GM12801 (cell line): ENCODE measurements at regions not wholly inside any gene's neighbourhood (a gene's known extent, or its start where the extent isn't known, plus 50 kb on each side); places are given as distances from the start of the nearest gene placed in this dataset.

Experiments
- TF ChIP-seq, protein P1 (sequence below): IDR thresholded peaks from one replicate; pipeline ENCODE4 v1.5.1; 2011; ENCODE audit warnings: control low read depth; ENCODE audit not compliant: insufficient read length; ENCODE audit errors: extremely low read depth

DNA sequence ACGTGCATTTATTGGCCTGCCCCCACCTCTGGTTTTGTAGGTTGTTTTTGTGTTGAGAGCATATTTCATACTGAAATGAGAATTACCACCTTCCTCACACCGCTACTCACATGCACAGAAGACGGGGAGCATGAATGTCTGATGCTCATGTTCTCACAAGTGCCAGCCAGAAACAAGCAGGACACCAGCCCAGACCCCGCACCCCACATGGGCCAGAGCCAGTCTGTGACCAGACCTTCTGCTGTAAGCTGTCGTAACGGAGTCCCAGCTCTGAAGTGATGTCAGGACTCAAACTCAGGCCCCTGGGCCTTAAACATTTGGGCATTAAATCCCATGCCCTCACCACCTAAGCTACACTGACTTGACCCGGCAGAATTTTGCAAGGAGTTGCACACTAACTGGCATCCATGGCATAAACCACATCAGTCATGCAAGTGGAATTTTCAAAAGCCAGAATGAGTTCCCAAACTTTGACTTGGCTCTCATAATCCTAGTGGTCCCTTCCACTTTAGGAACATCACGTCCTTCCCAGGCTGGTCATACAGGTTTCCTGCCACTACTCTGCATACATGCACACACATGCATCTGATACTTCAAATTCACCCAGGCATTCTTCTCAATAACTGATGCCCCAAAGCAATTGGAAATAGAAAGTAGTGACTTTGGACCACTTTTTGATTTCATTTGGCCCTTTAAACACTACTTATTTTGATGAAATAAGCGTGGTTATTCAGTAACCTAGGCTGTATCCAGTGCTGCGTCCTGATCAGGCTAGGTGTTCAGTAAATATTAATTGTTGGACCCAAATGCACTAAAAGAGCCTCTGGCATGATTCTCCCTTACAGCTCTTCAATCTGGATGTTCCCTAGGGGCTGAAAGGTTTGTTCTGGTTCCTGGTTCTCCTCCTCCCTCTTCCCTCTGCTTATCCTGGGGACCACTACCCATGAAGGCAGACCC, 223.1 kb upstream of the ID2 start:
- TF ChIP-seq, protein P1, sequence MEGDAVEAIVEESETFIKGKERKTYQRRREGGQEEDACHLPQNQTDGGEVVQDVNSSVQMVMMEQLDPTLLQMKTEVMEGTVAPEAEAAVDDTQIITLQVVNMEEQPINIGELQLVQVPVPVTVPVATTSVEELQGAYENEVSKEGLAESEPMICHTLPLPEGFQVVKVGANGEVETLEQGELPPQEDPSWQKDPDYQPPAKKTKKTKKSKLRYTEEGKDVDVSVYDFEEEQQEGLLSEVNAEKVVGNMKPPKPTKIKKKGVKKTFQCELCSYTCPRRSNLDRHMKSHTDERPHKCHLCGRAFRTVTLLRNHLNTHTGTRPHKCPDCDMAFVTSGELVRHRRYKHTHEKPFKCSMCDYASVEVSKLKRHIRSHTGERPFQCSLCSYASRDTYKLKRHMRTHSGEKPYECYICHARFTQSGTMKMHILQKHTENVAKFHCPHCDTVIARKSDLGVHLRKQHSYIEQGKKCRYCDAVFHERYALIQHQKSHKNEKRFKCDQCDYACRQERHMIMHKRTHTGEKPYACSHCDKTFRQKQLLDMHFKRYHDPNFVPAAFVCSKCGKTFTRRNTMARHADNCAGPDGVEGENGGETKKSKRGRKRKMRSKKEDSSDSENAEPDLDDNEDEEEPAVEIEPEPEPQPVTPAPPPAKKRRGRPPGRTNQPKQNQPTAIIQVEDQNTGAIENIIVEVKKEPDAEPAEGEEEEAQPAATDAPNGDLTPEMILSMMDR = no peak

DNA sequence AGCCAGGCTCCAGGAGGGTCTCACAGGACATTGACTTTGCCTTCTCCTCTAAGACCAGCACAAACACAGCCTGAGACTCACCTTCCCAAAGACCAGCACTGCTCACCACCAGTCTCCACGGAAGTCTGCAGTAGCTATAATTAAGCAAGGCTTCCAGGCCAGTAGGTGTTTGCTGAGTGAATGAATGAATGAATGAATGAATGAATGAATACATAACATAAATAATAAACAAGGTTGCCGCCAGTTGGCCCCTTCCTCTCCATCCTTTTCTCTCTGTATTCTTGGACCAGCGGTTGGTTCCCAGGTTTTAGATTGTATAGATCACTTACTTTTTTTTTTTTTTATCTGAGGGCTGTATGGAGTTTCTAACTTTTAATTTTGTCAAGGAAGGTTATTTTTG, 222.4 kb upstream of the ID2 start:
- TF ChIP-seq, protein P1 = no peak

DNA sequence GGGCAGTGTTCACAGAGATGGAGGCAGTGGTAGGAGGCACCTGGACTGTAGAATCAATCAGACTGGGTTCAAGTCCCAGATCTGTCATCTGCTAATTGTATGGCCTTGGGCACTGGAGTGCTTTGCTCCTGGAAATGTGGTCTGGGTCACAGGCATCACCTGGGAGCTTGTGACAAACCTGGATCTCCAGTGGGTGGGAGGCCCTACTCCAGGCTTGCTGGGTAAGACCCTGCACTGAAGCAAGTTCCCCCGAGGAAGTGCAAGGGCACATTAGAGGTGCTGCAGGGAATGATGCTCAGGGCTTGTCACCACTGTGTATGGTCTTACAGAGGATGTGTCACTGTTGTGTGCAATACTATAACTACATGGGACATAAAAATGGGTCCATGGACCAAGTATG, 220.5 kb upstream of the ID2 start:
- TF ChIP-seq, protein P1 = no peak

DNA sequence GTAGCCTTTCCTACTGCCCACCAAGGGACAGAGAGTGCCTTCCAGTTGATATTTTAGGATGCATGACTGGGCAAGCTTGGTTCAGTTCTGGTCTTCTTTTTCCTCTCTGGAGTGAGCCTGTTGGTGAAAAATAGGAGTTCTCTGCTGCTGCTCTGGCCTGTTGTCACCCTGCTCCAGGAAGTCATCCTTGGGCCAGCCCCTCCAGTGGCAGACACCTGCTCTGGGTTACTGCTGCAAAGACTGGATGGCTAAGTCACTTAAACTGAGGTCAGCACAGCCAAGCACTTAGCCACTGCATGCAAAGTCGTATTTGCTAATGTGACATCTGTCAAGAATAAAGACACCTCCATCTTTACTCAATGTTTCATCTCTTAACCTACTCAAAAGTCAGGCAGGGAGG, 219.6 kb upstream of the ID2 start:
- TF ChIP-seq, protein P1 = no peak

DNA sequence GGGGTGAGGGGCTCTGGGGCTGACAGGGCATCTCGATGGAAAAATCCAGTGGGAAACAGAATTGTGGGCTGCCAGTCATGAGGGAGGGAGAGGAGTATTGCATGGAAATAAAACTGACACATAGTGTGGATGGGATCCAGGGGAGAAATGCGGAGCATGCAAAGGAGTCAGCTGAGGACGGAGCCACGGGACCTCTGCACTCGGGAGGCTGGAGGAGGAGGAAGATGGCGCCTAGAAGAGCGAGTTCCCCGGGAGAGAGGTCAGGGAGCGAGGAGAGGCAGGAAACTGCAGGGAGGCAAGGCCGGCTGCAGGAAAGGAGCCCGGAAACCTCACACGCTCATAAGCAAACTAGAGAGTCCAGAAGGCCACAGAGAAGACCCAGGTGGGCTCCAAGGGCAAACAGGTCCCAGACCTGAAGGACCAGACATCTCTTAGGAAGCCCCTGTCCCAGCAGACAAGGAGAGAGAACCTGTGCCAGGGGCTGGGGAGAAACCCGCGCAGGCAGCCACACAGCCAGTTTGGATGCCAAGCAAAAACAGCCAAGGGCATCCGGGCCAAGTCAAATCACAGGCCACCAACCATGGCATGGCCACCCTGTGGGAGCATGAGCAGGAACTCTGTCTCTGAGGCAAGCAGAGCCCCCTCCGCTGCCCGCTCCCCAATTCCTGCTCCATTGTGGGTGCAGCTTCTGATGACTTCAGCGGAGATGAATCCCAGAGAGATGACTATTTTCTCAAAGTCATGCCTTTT, 218.8 kb upstream of the ID2 start:
- TF ChIP-seq, protein P1 = no peak

DNA sequence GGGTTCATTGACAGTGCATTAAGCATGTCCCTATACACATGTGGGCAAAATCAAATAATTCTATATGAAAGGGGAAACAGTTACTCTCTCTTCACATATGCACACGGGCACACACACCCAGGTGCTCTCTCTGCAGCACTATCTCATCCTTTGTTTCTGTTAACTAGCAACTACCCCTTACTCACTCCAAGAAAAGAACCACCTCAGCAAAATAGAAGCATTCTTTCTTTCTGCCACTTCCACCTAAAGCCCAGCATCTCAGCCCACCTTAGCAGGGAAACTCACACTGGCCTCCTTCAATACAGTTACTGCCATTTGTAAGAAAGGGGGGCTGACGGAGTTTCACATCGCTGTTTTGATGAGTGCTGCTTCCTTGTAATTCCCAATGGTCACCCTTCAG, 216.3 kb upstream of the ID2 start:
- TF ChIP-seq, protein P1 = no peak

DNA sequence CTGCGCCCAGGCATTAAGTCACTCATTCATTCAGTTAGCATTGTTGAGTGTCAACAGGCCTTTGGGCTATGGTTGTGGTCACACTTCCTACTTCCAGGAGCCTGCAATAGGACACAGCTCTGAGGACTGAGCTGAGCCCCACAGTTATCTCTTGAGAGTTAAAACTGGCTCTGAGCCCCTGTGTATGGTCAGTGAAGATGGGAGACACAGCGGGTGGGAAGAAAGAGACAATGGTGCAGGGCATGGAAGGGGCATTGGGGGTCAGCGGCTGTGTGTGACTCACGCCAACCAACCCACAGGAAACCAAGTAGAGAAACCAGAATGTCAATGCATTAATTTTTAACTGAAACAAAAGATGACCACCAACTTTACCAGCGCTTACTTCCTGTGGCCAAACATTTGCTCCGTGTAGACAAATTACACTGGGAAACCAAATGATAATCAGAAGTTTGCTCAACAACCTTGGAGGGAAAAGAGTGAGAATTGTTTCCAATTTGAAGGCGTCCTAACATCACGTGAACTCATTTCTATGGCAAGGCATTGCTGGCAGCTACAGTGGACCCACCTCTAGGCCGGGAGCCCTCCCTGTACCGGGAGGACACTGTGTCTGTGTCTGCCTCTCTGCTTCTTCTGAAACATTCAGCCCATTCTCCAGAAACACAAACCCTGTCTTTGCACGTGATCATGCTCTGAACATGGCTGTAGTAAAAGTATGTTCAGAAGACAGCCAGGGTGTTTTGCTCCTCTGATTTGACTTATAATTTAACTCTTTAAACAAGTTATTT, 212.0 kb upstream of the ID2 start:
- TF ChIP-seq, protein P1 = no peak
